Activated CD8-positive, alpha-beta memory T cell treated with anti-CD3 and anti-CD28 coated beads, Interleukin-2, amount 50 U/mL, for 4 hours (primary cell): ENCODE measurements at regions not wholly inside any gene's neighbourhood (a gene's known extent, or its start where the extent isn't known, plus 50 kb on each side); places are given as distances from the start of the nearest gene placed in this dataset.
"Not testable (repeated sequence)": the region's sequence is repeated elsewhere in the genome, so short reads cannot be mapped to it uniquely, and the experiment has no call there.

Experiments used
- DNase-seq: peaks from one replicate; pipeline ENCODE4 v3.0.0-alpha.2; 2020

DNA sequence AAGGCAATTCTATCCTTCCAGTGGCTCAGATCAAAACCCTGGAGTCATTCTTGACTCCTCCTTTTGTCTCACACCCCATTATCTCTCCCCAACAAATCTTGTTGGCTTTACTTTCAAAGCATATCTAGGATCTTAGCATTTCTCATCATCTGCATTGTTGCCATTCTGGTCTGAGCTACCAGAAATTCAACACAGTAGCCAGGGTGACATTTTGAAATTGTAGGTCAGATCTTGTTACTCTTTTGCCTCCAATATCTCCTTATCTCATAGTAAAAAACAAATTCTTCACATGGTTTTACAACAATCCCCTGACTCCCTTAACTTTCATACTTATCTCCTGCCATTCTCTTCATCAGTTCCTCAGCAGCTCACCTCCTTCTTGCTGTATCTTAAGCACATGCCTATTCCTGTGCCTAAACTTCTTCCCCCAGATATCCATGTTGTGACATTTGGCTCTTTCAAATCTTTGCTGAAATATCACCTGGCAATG, 115.8 kb downstream of the KLF5 start:
- no peak for DNase-seq

DNA sequence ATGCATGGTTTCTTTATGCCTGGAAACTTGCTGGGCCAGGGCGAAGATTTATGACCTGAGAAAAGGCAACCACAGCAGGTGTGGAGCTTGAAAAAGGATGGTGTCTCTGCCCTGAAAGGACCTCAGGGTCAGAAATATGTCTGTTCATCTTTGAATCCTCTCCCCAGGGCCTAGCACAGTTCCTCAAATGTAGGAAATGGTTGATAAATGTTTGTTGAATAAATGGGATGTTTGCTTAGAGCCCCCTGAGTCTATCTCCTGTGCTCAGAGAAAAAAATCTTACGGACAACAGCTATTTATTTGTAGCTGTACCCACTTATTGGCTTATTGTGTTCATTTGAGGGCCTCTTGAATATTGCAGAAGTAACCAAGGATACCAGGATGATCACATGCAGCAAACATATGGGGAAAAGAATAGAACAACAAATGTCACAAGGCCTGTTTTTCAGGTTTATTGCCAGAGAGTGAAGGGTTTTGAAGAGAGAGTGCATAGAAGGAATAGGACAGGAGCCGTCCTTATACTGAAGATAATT, 114.5 kb downstream of the KLF5 start:
- no peak for DNase-seq

DNA sequence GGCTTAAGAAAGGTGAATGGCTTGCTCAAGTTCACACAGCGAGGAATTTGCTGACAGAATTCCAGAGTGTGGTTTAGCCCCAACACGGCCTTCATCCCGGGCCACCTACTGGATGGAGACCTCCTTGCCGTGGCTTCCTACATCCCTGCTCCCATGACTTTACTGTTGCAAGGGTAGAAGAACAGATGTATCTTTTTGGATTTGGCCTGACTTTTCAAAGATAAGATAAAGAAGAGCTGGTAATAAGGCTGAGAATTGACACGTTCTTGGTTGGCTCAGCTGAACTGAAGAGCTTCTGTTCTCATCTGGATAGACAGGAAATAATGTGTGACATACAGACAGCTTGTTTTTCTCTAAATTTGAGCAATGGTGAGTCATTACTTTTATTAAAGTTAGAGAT, 113.1 kb downstream of the KLF5 start:
- no peak for DNase-seq

DNA sequence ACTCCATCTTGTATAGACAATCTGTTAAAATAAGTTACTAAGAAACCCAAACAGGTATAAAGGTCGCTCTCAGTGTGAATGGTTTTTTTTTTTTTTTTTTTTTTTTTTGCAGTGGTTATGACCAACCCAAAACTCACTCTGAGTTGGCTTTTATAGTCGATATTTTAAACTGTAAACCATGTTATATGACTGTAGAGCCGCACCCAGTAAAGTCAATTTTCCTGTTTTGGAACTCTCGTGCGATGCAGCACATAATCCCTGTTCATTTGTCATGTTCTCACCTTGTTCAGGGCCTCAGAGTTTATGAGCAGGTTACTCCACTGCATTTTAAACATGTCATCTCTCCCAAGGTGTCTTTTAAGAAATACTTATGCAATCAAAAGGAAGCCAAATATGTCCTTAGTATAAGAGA, 112.5 kb downstream of the KLF5 start:
- no peak for DNase-seq

DNA sequence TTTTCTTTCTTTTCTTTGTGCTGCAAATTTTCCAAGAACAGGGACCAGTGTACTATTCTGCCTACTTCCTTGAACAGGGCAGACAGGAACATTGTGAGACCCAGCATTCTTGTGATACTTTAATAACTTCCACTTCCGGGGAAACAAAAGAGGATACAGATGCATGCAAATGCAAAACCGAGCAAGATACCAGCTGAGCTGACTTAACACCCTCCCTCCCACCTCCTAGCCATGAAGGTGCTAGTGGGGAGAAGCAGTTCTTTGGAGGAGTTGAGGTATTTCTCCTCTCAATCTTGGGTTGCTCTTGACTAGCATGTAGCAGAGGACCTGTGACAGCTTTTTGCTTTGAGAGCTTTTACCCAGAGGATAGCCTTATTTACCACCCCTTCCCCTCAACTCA, 111.2 kb downstream of the KLF5 start:
- DNase-seq = no peak

DNA sequence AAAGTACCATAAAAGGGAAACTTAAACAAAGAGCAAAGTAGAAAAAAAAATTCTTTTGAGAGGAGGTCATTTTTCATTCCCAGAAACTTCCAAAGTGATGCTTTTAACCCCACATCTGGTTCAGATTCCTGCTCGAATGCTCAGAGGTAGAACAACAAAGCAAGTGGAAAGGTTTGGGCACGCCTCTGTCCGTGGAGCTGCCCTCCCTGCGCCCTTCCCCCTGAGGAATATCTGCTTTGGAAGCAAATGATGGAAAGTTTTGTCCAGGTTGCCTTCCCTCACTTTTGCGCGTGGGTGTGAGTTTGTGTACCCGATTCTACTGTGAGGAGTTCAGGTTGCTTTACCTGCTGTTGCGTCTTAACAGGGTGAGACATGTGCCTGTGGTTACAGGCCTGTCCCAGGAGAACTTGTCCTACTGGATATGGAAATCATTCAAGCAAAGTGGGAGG, 110.2 kb downstream of the KLF5 start:
- no peak for DNase-seq

DNA sequence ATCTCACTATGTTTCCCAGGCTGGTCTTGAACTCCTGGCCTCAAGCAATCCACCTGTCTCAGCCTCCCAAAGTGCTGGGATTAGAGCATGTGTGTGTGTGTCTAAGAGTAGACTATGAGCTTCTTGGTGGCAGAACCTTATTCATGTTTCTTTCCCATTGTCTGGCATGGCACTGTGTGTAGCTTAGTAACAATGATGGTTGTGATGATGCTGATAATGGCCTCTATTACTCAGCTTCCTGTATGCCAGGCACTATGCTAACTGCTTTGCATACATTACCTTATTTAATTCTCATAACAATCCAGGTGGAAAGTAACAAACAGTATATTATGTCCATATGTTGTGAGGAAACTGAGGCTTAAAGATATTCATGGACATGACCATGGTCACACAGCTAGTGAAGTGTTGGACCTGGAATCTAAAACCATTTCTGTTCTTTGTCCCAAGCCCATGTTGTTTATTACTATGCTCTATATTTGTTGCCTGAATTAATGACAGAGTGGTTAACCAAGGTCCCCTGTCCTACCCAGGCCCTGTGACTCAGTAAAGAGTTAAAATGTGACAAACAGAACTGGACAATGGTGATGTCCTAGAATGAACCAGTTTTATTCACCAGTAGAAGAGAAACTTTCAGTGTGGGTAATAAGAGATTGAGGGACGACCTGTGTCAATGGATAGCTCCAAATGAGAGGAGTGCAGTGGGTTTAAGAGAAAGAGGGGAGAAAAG, 109.6 kb downstream of the KLF5 start:
- no peak for DNase-seq

DNA sequence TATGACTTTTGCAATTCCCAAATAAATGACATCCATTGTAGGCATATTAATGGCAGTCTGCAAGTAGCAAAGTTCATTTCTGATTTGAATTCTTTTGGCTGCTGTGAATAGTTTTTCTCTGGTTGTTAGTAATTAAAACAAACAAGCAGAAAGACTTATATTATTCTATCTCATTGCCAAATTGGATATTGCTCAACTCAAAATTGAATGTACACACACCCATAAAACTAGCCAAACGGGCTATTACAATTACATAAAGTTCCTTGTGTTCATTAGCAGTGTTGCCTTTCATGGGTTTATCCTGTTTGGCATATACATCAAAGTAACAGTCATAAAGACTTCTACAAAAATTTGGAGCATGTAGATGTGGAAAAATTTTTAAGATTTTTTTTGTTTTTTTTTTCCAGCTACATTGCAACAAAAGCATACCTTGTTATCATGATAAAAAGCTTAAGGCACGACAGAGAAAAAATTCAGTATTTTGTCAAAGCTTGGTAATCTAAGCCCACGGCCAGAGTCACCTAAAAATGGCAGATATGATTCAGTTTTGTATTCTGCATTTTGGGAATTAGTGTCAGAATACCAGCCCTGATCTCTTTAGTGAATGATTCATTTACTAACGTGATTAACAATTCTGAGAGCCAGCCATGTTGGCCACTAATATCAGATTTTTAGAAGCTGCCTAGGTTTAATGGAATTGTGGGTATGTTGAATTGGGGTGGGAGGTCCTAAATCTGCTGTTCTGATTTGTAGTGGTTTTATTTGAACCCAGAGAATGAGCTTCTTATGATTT, 108.4 kb downstream of the KLF5 start:
- DNase-seq = no peak

DNA sequence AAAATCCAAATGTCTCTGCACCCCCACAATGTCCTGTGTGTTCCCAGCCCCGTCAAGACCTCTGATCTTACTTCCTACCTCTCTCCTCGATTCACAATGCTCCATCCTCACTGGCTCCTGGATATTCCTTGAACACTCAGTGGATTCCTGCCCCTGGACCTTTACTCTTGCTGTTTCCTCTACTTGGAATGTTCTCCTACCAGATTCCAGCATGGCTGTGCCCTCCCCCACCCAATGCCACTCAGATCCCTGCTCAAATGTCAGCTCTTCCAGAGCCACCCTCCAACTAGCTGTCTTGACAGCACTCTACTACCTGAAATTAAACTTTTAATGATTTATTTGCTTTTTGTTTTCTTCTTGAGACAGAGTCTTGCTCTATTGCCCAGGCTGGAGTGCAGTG, 107.4 kb downstream of the KLF5 start:
- DNase-seq = no peak

DNA sequence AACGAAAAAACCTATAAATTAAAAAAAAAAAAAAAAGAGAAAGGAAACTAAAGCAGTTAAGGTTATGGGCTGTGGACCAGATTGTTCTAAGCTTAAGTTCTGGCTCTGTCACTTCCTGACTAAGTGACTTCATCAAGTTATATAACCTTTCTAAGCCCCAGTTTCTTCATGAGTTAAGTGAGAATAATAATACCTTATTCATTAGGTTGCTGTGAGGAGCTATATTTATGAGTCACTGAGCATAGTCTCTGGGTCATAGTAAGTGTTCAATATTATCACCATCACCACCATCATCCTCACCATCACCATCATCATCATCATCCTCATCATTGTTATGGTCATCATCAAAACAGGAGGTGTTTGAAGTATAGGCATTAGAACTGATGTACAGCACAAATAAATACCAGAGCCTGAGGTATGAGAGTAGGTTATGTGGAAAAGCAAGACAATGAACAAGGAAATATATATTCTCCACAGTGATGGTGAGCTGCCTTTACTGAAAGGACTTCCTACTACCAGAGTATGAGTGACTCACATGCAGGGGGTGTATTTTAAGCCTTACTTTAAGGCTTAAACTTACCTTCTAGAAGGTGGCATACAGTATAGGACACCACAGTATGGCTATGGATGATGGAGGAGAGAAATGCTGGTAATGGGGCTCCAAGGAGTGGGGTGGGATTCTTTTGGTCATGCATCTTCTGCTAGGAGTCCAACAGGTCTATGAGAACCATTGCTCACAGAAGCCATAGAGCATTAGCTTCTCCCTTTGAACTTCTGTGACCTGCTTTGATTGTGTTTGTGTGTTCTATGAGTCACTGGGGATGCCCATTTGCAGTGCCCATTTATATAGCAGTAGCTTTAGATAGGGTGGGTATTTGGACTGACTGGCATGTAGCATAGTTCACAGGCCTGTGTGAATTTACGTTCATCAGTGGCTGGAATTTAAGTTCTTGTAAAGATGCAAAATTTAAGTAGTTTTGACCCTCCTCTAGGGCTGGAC, 104.4 kb downstream of the KLF5 start:
- no peak for DNase-seq

DNA sequence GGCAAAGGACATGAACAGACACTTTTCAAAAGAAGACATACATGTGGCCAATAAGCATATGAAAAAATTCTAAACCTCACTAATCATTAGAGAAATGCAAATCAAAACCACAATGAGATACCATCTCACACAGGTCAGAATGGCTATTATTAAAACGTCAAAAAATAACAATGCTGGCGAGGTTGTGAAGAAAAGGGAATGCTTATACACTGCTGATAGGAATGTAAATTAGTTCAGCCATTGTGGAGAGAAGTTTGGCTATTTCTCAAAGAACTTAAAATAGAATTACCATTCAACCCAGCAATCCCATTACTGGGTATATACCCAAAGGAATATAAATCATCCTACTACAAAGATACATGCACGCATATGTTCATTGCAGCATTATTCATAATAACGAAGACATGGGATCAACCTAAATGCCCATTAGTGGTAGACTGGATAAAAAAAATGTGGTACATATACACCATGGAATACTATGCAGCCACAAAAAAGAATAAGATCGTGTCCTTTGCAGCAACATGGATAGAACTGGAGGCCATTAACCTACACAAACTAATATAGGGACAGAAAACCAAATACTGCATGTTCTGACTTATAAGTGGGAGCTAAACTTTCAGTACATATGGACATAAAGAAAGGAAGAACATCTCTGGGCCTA, 101.7 kb downstream of the KLF5 start:
- DNase-seq = not testable (repeated sequence)

DNA sequence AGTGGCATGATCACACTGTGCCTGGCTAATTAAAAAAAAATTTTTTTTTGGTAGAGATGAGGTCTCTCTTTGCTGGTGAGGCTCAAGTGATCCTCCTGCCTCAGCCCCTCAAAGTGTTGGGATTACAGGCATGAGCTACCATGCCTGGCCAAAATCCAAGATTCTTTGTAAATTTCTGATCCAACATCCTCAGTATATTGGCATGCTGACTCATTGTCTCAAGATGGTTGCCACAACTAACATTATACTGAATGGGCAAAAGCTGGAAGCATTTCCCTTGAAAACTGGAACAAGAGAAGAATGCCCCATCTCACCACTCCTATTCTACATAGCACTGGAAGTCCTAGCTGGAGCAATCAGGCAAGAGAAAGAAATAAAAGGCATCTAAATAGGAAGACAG, 100.0 kb downstream of the KLF5 start:
- DNase-seq = no peak

DNA sequence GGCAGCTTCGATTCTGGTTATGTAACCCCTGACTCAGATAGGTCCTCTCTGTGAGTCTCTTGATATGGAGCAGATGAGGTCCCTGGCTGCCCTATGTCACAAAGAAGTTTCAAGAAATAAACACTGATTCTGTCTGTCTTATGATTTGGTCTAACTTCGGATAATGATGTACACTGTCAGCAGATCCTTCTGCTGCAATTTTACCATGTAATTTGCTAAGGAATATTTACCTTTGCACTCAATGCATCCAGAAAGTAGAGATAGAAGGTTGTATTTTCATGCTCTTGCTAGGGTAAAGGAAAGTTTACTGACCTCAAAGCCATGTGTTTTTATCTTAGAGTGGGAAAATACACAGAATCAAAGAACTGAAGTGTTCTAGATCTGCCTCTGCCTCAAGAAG, 98.2 kb downstream of the KLF5 start:
- no peak for DNase-seq

DNA sequence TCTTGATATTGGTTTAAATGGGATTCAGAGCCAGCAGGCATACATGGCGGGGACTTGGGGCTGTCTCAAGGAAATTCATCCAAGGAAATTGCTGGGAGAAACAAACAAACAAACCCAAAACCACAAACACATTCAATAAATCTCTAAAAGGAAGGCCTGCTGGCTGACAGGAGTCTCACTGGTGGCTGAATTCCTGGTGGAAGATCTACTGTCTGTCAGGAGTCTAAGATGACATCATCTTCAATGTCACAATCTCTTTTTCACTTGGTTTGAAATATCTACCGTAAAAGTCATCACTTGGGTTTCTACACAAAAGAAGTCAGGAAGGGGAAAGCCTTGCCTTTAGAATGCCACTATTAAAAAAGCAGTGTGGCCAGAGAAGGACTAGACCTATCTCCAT, 87.9 kb downstream of the KLF5 start:
- no peak for DNase-seq

DNA sequence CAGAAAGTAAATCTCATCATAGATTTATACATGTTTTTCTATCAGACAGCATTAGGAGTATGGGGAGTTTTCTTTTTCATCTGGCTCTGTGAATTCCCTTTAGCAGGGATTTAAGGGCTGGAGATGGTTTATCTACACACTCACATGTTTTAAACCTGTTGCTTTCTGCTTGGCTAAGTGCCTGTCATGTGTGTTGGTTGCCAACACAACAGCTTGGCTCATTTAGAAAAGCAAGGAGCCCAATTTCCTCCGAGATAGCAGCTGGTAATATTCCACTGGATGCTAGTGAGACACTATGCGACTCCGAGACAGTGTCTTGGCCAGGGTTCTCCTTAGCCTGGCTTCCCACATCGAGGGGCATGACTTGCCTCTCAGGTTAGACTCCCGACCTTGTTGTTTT, 83.3 kb downstream of the KLF5 start:
- DNase-seq = no peak

DNA sequence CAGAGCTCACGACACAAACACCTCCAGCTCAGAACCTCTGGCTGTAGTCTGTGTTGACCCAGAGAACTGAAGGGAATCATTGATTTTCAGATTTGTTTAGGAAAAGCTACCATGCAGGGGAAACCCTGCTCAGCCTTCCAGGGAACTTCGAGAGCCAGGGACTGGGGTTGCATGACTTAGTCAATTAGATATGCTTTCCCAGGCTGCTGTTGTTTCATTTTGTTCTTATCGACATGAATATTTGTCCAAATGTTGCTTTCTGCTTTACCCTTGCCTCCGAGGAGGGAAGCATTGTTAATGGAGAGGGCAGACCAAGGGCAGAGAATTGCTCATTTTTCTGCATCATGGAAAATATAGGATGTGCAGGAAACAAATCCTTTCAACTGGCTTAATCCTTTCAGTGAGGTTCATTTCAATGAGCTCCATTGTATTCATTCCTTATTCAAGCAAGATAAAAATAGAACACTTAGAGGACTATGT, 82.5 kb downstream of the KLF5 start:
- DNase-seq = no peak

DNA sequence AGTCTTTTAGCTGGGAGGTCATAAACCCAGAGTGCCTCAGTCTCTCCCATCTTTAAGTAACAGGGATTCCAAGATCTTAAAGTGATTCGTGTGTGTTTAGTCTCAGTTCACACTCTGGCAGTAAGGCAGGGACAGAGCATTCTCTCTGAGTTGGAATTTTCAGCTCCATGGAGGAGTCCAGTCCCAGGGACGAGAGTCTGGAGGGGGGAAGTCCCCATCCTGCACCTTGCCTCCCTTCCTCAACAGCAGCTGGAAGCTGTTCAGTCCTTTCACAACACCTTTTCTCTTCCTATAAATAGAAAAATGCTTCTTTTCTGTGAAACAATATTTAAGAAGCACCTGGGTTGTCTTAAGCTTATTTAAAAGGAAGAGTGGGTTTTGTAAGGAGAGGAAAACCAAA, 82.0 kb downstream of the KLF5 start:
- DNase-seq = no peak

DNA sequence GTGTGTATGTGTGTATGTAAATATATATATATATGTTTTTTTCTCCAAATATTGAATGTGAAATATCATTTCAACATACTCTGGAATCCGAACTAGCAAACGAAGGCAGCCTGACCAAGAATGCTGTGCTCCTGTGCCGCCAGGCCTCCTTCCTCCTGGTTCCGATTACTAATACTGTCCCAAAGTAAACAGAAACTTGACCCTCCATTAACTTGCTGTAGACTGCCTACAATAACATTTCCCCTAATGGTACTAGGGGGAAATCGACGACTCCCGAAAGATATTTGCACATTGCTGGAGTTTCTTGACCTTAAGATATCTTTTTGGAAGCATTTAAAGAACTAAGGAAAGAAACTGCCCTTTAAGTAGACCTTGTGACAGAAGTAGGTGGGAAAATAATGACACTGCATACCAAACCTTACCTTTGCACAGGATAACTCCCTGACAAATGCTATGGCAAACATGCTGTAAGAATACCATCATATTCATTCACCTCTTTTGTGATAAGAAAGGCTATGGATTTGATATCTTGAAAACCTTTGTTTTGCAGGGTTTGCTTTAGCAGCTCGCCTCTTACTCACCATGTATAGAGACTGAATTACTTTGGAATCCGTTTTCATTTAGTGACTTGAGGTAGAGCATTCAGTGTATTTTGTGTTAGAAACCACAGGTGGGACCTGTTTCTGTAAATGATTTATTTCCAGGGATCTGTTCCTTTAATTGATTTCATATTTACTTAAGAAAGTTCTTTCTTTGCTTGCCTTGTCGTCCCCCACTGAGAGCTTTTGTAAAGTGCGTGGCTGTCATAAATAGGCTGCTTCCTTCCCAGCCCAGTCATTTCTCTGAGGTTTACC, 80.1 kb downstream of the KLF5 start:
- DNase-seq = no peak

DNA sequence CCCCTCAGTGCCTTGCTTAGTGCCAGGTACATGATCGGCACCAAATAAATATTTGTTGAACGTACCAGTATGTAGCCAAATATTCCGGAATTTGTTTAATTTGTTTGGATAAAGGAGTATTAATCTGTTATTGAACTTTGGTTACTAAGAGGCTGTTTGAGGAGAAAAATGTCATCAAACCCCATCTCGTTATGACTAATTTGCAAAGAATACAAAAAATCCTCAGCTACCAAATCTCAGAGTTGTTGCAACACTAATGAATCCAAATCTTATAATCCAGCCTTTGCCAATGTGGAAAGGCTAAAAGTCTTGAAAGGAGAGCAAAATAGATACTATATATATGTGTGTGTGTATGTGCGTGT, 79.5 kb downstream of the KLF5 start:
- no peak for DNase-seq

DNA sequence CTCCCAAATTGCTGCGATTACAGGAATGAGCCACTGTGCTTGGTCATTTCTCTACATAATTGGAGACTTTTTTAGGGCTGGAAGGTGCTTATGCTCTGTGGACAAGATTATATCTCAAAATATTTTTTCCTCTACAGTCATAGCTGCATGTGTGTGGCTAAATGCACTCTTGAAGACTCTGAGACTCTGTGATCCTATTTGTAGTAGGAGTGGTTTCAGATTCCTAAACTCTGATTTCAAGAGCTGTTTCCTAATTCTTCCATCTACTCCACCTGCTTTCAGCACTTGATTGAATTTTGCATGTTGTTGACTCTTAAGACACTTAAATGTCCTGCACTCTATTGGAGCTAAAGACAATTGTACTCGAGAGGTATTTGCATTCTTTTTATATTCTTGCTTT, 78.0 kb downstream of the KLF5 start:
- no peak for DNase-seq

DNA sequence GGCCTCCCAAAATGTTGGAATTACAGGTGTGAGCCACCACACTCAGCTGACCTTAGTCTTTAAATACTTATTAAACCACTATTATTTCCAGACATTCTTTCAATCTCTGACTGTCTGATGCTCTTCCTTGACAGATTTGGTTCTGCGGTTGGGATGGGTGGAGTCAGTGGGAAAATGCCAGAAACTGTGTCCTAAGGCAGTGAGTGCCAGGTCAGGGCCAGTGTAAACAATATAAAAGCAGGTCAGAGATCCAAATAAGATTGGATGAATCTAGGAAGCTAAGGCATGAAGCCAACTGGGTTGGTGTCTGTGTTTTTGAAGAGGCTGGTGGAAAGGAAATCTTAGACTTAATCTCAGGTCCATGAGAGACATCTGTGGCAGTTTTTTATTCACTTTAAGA, 74.7 kb downstream of the KLF5 start:
- no peak for DNase-seq
